Ishikawa (cell line): ENCODE measurements at regions not wholly inside any gene's neighbourhood (a gene's known extent, or its start where the extent isn't known, plus 50 kb on each side); places are given as distances from the start of the nearest gene placed in this dataset.

Experiments used
- CEBPB ChIP-seq: IDR thresholded peaks from 2 replicates; pipeline ENCODE4 v1.6.1; 2012
- CREB1 ChIP-seq: IDR thresholded peaks from 2 replicates; pipeline ENCODE4 v1.6.1; 2012; ENCODE audit warnings: low read depth
- EGR1 ChIP-seq: IDR thresholded peaks from 2 replicates; pipeline ENCODE4 v1.6.1; 2012
- EP300 ChIP-seq: IDR thresholded peaks from 2 replicates; pipeline ENCODE4 v1.6.1; 2012; ENCODE audit warnings: borderline replicate concordance
- FOXM1 ChIP-seq: IDR thresholded peaks from 2 replicates; pipeline ENCODE4 v1.6.1; 2012; ENCODE audit warnings: low read depth, borderline replicate concordance
- MAX ChIP-seq: IDR thresholded peaks from 2 replicates; pipeline ENCODE4 v1.6.1; 2012
- NFIC ChIP-seq: IDR thresholded peaks from 2 replicates; pipeline ENCODE4 v1.6.1; 2012
- RAD21 ChIP-seq: IDR thresholded peaks from 2 replicates; pipeline ENCODE4 v1.6.1; 2012; ENCODE audit warnings: low read depth
- TAF1 ChIP-seq: IDR thresholded peaks from 2 replicates; pipeline ENCODE4 v1.6.1; 2012; ENCODE audit warnings: low read depth, mild to moderate bottlenecking
- TCF12 ChIP-seq: IDR thresholded peaks from 2 replicates; pipeline ENCODE4 v1.6.1; 2012; ENCODE audit warnings: low read depth
- TEAD4 ChIP-seq: IDR thresholded peaks from 2 replicates; pipeline ENCODE4 v1.6.1; 2012
- USF1 ChIP-seq: IDR thresholded peaks from 2 replicates; pipeline ENCODE4 v1.6.1; 2012
- YY1 ChIP-seq: IDR thresholded peaks from 2 replicates; pipeline ENCODE4 v1.6.1; 2012; ENCODE audit warnings: low read depth
- ZBTB7A ChIP-seq: IDR thresholded peaks from 2 replicates; pipeline ENCODE4 v1.6.1; 2012; ENCODE audit warnings: low read depth
- TF ChIP-seq, protein P1 (sequence below): IDR thresholded peaks from 2 replicates; pipeline ENCODE4 v1.6.1; 2012; ENCODE audit warnings: low read depth, mild to moderate bottlenecking

- TF ChIP-seq EP300, result no peak
- TF ChIP-seq TEAD4, result no peak
- TF ChIP-seq RAD21, result no peak
- TF ChIP-seq TCF12, result no peak
- TF ChIP-seq NFIC, result no peak
- TF ChIP-seq, protein P1, sequence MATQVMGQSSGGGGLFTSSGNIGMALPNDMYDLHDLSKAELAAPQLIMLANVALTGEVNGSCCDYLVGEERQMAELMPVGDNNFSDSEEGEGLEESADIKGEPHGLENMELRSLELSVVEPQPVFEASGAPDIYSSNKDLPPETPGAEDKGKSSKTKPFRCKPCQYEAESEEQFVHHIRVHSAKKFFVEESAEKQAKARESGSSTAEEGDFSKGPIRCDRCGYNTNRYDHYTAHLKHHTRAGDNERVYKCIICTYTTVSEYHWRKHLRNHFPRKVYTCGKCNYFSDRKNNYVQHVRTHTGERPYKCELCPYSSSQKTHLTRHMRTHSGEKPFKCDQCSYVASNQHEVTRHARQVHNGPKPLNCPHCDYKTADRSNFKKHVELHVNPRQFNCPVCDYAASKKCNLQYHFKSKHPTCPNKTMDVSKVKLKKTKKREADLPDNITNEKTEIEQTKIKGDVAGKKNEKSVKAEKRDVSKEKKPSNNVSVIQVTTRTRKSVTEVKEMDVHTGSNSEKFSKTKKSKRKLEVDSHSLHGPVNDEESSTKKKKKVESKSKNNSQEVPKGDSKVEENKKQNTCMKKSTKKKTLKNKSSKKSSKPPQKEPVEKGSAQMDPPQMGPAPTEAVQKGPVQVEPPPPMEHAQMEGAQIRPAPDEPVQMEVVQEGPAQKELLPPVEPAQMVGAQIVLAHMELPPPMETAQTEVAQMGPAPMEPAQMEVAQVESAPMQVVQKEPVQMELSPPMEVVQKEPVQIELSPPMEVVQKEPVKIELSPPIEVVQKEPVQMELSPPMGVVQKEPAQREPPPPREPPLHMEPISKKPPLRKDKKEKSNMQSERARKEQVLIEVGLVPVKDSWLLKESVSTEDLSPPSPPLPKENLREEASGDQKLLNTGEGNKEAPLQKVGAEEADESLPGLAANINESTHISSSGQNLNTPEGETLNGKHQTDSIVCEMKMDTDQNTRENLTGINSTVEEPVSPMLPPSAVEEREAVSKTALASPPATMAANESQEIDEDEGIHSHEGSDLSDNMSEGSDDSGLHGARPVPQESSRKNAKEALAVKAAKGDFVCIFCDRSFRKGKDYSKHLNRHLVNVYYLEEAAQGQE, result no peak
- no peak for TF ChIP-seq YY1
- no peak for TF ChIP-seq ZBTB7A
- TF ChIP-seq USF1, result no peak
- TF ChIP-seq CREB1, result no peak
- TF ChIP-seq TAF1, result no peak
- no peak for TF ChIP-seq MAX
- no peak for TF ChIP-seq CEBPB
- TF ChIP-seq FOXM1, result no peak
- no peak for TF ChIP-seq EGR1
These were observed 202.9 kb downstream of the USP25 start for GRCh38 chr21:15932726-15933125.

DNA sequence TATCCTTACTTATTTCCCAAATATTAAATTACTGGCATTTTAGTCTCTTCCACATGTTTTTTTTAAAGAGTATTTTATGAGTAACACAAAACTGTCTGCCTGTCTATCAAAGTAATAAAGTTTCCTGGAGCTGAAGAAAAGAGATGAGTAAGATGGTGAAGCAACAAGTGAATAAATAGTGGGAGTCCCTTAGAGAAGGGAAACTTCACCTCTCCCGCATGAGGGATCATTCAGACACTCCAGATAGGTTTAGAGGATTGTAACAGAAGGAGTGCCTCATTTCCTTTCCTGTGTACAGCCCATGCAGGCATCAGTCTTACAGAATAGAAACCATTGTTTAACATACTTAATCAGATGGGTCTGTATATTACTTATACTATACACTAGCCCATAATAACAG, 205.7 kb downstream of the USP25 start:
- TF ChIP-seq EGR1 (no peak), YY1 (no peak)

DNA sequence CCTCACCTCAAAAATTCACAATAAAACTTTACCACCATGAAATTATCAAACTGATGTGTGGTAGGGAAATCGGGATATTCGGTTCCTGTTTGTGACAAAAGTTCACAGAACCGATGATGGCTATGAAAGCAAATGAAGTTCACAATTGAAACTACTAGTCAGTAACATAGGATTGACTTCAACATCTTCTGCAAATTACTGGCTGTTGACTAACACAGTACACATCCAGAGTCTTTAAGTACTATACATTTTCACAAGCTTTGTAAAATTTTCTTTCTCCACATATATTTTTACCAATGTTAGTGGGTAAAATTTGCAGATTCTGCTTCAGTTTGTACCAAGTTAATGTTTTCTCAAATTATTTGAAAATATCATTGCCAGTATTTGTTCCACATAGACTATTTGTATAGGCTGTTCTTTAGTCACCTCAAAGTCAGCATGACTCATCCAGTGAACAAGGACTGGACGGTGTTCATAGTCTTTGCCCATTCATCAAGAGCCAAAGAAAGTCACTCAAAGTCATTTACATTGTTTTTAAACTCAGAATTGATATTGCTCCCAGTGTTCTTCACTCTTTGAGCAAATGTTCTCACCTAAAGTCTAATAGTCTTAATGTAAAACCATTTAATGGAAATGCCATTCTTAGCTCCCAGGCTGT, 213.4 kb downstream of the USP25 start:
- TF ChIP-seq CEBPB (no peak), RAD21 (no peak), YY1 (no peak), MAX (no peak), TEAD4 (no peak), USF1 (no peak), EGR1 (no peak), FOXM1 (no peak), EP300 (no peak), TAF1 (no peak), NFIC (no peak), ZBTB7A (no peak), TCF12 (no peak), CREB1 (no peak)
- TF ChIP-seq, protein P1, result no peak

- TF ChIP-seq RAD21, result no peak
- TF ChIP-seq, protein P1, result no peak
- TF ChIP-seq CEBPB, result no peak
- TF ChIP-seq TCF12, result no peak
- TF ChIP-seq TAF1, result no peak
- no peak for TF ChIP-seq CREB1
- TF ChIP-seq TEAD4, result no peak
- no peak for TF ChIP-seq EGR1
- TF ChIP-seq ZBTB7A, result no peak
- no peak for TF ChIP-seq USF1
- no peak for TF ChIP-seq YY1
- TF ChIP-seq FOXM1, result no peak
- no peak for TF ChIP-seq NFIC
- TF ChIP-seq EP300, result no peak
- no peak for TF ChIP-seq MAX
These were observed 217.9 kb downstream of the USP25 start for GRCh38 chr21:15947677-15948076.
